ENCODE measurements at regions not wholly inside any gene's neighbourhood (a gene's known extent, or its start where the extent isn't known, plus 50 kb on each side); places are given as distances from the start of the nearest gene placed in this dataset.
A peak's percentile ranks its signal among the peaks of the same experiment; 100 is the strongest.

- peak overlapping the region; percentile 64 to 68 for H3K4me3 Mint-ChIP-seq
- no peak overlapping the region for H3K23ac ChIP-seq (ENCODE audit: insufficient read length, low read depth, low read length)
Measured at GRCh38 chr6:14211562-14211942, 94.0 kb downstream of the CD83 start.

More at GRCh38 chr6:14211562-14211942, 94.0 kb downstream of the CD83 start:
- no CpG with 5 or more reads among the region's 20 CpGs for WGBS (ENCODE audit: extremely low coverage, insufficient read length, low lambda C conversion rate)
- Histone ChIP-seq H3K79me1 (ENCODE audit: insufficient read depth, low read depth, low read length, poor library complexity, severe bottlenecking) (no peaks in the 10 kb centered on the region), H3K4me1 (ENCODE audit: insufficient read depth, low read length) (peaks cover 2% of the 10 kb centered on the region; the same call in 1 of the 2 replicates), H3K27me3 (ENCODE audit: insufficient read depth, low read length) (no peaks in the 10 kb centered on the region), H3K4me2 (ENCODE audit: insufficient read depth, insufficient read length, low read length) (peak overlapping the region; percentile 37), H4K20me1 (ENCODE audit: control insufficient read depth, insufficient read depth, insufficient read length) (no peaks in the 10 kb centered on the region), H2BK12ac (ENCODE audit: insufficient read length, low read depth, low read length) (no peak overlapping the region), H3K4ac (ENCODE audit: low read depth, low read length) (no peak overlapping the region), H3T11ph (ENCODE audit: low read length) (no peak overlapping the region), H3K9ac (ENCODE audit: extremely low read depth, insufficient read length, low read length) (no peak overlapping the region), H4K5ac (ENCODE audit: insufficient read length, low read depth, low read length) (no peak overlapping the region), H2AK5ac (ENCODE audit: insufficient read length, low read length) (no peak overlapping the region), H3K9me3 (ENCODE audit: control insufficient read depth, low read depth, low read length) (no peaks in the 10 kb centered on the region), H3K27ac (ENCODE audit: insufficient read length, low read depth, low read length) (no peak overlapping the region), H2BK5ac (ENCODE audit: insufficient read length, low read length) (no peak overlapping the region), H4K8ac (replicated peaks; ENCODE audit: insufficient read length, low read depth, low read length) (no peak overlapping the region), H3K18ac (ENCODE audit: insufficient read length, low read depth, low read length) (no peak overlapping the region), H2BK120ac (ENCODE audit: low read depth, low read length, poor library complexity, severe bottlenecking) (no peak overlapping the region), H2AFZ (ENCODE audit: low read length) (no peak overlapping the region), H3K56ac (ENCODE audit: insufficient read length, low read depth, low read length) (no peak overlapping the region), H3K14ac (ENCODE audit: insufficient read depth, low read length) (no peak overlapping the region; the same call in 1 of the 2 replicates), H4K91ac (ENCODE audit: insufficient read length, low read depth, low read length) (no peak overlapping the region), H2BK15ac (ENCODE audit: low read depth, low read length) (no peak overlapping the region), H3K23me2 (ENCODE audit: insufficient read length, low read depth, low read length, poor library complexity, severe bottlenecking) (peaks cover 4% of the 10 kb centered on the region), H3K79me2 (ENCODE audit: insufficient read depth, low read length) (no peaks in the 10 kb centered on the region), H2BK20ac (ENCODE audit: low read depth, low read length, poor library complexity, severe bottlenecking) (no peak overlapping the region)
- H3K27me3 Mint-ChIP-seq (ENCODE audit: low read depth), result peaks cover 41% of the 10 kb centered on the region
- peak overlapping the region in 2 of 3 experiments; percentile 36 to 53; a peak in 2 of 7 replicates for H3K27ac Mint-ChIP-seq
- H3K9me3 Mint-ChIP-seq, result peaks cover 9 to 10% of the 10 kb centered on the region in 2 experiments
- peaks cover 0 to 14% (median 9%) of the 10 kb centered on the region in 3 experiments; a peak in 4 of 7 replicates for H3K36me3 Mint-ChIP-seq (ENCODE audit: insufficient read depth in 1 of 3, low read depth in 3 of 3)
- DNase-seq, result peak; percentile 59
- H3K4me1 Mint-ChIP-seq, result peaks cover 16 to 17% of the 10 kb centered on the region in 2 experiments
- no peak for TF ChIP-seq CTCF (conservative IDR thresholded peaks at IDR 0.05)
